DMS53 (cell line): ENCODE measurements at regions not wholly inside any gene's neighbourhood (a gene's known extent, or its start where the extent isn't known, plus 50 kb on each side); places are given as distances from the start of the nearest gene placed in this dataset.

Source experiments
- DNase-seq: peaks from one replicate; lab custom pipeline; 2025; lab: John Stamatoyannopoulos, UW

- peak; percentile 96 for DNase-seq
Observed at GRCh38 chr18:69330385-69331005, 70.2 kb upstream of the DOK6 start.

GRCh38 chr18:69349912-69350597 is 50.6 kb upstream of the DOK6 start:
- no peak for DNase-seq
